Urothelium cell line (cell line): ENCODE measurements at regions not wholly inside any gene's neighbourhood (a gene's known extent, or its start where the extent isn't known, plus 50 kb on each side); places are given as distances from the start of the nearest gene placed in this dataset.

ENCODE experiments used
- DNase-seq: peaks from one replicate; pipeline ENCODE4 v3.0.0; 2011; ENCODE audit warnings: low spot score, mixed read lengths
- FAIRE-seq: peaks from 2 replicates; lab custom pipeline; 2011; peaks lifted over from hg19 to GRCh38; lab: Jason Lieb, UNC

DNA sequence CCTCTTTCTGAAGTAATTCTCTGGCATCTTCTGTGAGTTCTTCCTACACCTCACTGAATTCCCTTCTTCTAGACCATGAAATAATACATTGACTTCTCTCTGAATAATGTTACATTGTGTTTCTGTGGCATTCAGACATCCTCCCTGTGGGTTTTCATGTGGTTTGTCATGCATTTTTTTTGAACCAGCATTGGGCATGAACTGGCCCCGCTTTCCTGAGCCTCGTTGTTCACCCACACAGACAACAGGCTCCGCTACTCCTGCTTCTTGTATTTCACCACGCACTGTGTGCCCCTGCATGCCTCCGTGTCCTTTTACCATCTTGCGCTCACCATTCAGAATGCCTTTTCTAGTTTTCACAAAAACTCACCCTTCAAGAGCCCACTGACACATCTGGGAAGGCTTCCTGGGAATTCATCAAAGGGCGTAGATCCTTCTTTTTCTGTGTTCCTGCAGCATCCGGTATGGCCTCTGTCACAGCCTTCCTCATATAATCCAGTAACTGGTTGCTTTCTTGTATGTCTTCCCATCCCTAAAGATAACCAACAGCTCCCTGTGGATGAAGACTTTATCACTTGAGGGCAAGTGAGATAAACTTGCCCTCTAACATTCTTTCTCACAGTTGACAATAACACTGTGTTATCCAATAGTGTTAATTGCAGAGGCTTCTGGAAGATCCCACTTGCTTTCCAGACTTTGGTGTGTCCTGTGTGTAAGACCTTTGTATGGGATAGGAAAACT is 51.5 kb upstream of the ADAMTSL1 start:
- DNase-seq (no peak), FAIRE-seq (no peak)

DNA sequence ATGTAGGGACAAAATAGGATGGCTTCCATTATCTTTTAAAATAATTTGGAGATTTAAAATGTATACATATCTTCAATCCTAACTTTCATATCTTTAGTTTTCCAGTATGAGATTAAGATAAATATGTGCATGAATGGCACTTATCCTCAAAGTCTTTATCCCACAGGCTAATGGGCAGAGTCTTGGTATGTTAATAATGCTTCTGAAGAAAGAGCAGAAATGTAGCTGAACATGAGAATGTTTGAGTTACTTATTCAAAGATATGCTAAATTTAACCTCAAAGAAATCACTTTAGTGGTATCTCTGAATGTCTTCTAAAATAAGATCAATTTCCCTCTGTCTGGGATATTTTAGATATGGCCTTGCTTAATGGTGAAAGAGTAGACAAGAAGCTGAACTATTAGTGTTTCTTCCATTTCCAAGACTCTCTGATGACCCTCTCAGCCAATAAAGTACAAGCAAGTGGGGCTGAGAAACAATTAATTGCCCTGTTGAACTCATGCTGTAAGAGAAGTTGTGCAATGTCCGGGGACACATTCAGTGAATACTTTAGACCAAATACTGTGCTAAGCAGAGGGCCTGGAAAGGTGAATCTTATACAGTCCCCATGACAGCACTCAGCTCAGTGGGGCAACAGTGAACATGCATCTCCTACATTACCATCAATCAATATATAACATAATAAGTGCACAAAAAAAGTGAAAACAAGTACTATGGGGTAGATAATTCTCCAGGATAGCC is 50.0 kb upstream of the ADAMTSL1 start:
- DNase-seq = no peak
- no peak for FAIRE-seq
